AG04449 (cell line): ENCODE measurements at regions not wholly inside any gene's neighbourhood (a gene's known extent, or its start where the extent isn't known, plus 50 kb on each side); places are given as distances from the start of the nearest gene placed in this dataset.

Experiments
- CTCF ChIA-PET: fragments of 350-600 bp; formaldehyde crosslinking; extraction: SDS; loops from one replicate; lab custom pipeline; 2021; ENCODE audit warnings: antibody characterized with exemption; lab: Yijun Ruan, JAX
- POLR2A ChIA-PET: fragments of 400-600, 350-600 bp; formaldehyde crosslinking; extraction: SDS; loops from one replicate; lab custom pipeline; 2020; ENCODE audit warnings: antibody characterized with exemption, inconsistent platforms; lab: Yijun Ruan, JAX
- DNase-seq: peaks from one replicate; pipeline ENCODE4 v3.0.0-alpha.2; 2010; ENCODE audit warnings: low read depth, low spot score
- H3K4me3 ChIP-seq: 2 replicates; pipeline ENCODE4 v1.5.1; 2011; ENCODE audit warnings: low read depth, mild to moderate bottlenecking, control low read depth, low read length
- TF ChIP-seq, protein P1 (sequence below): IDR thresholded peaks from one replicate; pipeline ENCODE4 v1.5.1; 2011; ENCODE audit warnings: mild to moderate bottlenecking, moderate library complexity, low read length, control low read depth, inconsistent platforms; ENCODE audit not compliant: insufficient read depth; ENCODE audit errors: missing control alignments

DNA sequence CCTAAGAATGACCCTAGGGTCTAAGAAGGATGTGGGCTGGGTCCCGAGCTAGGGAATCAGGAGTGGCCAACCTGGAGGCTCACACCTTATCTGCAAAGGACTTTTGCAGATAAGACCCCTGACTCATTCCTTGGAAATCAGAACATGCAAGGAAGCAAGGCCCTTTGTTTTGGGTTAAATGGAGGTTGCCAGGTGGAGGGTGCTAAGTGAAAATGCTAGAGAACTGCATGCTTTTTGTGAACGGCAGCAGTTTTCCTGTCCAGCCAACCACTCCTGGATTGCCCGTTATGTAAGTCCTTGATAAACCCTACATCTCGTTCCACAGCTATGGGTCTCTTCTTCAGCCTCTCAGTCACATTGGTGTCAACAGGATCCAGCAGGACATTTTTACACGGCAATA lies 52.1 kb upstream of the CST7 start:
- H3K4me3 ChIP-seq: no peak overlapping the region
- TF ChIP-seq, protein P1, sequence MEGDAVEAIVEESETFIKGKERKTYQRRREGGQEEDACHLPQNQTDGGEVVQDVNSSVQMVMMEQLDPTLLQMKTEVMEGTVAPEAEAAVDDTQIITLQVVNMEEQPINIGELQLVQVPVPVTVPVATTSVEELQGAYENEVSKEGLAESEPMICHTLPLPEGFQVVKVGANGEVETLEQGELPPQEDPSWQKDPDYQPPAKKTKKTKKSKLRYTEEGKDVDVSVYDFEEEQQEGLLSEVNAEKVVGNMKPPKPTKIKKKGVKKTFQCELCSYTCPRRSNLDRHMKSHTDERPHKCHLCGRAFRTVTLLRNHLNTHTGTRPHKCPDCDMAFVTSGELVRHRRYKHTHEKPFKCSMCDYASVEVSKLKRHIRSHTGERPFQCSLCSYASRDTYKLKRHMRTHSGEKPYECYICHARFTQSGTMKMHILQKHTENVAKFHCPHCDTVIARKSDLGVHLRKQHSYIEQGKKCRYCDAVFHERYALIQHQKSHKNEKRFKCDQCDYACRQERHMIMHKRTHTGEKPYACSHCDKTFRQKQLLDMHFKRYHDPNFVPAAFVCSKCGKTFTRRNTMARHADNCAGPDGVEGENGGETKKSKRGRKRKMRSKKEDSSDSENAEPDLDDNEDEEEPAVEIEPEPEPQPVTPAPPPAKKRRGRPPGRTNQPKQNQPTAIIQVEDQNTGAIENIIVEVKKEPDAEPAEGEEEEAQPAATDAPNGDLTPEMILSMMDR: no peak
- no peak for DNase-seq
- POLR2A ChIA-PET: no interaction called here
- CTCF ChIA-PET: interaction anchor here (2.1 kb wide), 1 partner anchor 21 kb away, joined by 6 read pairs; no protein-coding TSS in a partner anchor

DNA sequence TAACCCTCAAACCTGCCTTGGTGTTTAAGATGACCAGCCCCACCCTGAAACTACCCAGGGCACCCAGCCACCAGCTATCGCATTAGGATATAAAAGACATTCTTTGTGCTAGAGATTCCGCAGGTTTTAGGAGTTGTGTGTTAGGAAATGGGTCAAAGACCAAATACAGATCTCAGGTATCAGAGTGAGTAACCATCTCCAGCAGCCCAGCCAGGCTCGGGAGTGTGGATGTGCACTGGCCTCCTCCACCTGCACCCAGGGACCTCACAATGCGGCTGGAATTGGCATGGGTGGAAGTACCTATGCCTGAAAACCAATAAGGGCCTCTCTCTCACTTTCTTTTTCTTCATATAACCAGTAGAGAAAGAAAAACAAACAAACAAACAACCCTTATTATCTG lies 51.1 kb upstream of the CST7 start:
- no peak for DNase-seq
- ChIA-PET CTCF (interaction anchor here (2.1 kb wide), 1 partner anchor 20 kb away, joined by 6 read pairs; no protein-coding TSS in a partner anchor), POLR2A (interaction anchor here (0.8 kb wide), 1 partner anchor 52 kb away, joined by 3 read pairs; no protein-coding TSS in a partner anchor)
- no peak overlapping the region for H3K4me3 ChIP-seq
- TF ChIP-seq, protein P1: no peak

DNA sequence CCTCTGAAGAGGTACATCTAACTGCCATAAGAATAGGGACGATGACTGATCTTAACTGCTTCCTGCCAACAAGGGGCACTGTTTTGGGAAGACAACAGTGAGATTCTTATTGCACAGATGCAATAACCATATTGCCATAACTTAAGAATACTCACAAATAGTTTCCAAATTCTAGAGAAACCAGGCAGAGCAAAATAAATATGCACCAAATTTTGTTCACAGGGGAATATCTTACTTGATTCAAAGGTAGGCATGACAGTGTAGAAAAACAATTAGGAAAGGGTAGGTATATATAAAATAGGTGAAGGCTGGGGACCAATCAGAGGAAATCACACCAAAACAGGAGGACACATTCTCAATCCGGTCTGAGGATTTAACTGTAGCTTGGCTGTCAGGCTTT lies 49.9 kb upstream of the CST7 start:
- POLR2A ChIA-PET: no interaction called here
- no peak overlapping the region for H3K4me3 ChIP-seq
- TF ChIP-seq, protein P1: no peak
- DNase-seq: no peak
- CTCF ChIA-PET: no interaction called here
